NT2/D1 (cell line): ENCODE measurements at regions not wholly inside any gene's neighbourhood (a gene's known extent, or its start where the extent isn't known, plus 50 kb on each side); places are given as distances from the start of the nearest gene placed in this dataset.

Experiments
- SUZ12 ChIP-seq: IDR thresholded peaks from 2 replicates; pipeline ENCODE4 v1.6.1; 2011; ENCODE audit not compliant: insufficient read length, insufficient read depth; ENCODE audit errors: extremely low read depth
- YY1 ChIP-seq: IDR thresholded peaks from 2 replicates; pipeline ENCODE4 v1.6.1; 2011; ENCODE audit not compliant: insufficient read length, insufficient read depth
- ZNF274 ChIP-seq: IDR thresholded peaks from 2 replicates; pipeline ENCODE4 v1.6.1; 2011; ENCODE audit warnings: mild to moderate bottlenecking, low read depth, low read length

- TF ChIP-seq YY1, result no peak
- TF ChIP-seq ZNF274, result no peak
- no peak for TF ChIP-seq SUZ12
These were observed 126.7 kb upstream of the CENPE start for GRCh38 chr4:103324811-103325210.
